Activated T-helper 17 cell treated with anti-CD3 and anti-CD28 coated beads, Interleukin-2, amount 50 U/mL, for 72 hours (primary cell): ENCODE measurements at regions not wholly inside any gene's neighbourhood (a gene's known extent, or its start where the extent isn't known, plus 50 kb on each side); places are given as distances from the start of the nearest gene placed in this dataset.

Experiments used
- ATAC-seq: fragments of 150-1000 bp; cut with Tn5 transposase; replicated peaks from 2 replicates; pipeline ENCODE4 v1.10.0; 2021; ENCODE audit warnings: mild to moderate bottlenecking, moderate library complexity
- H3K27ac Mint-ChIP-seq: one replicate; pipeline ENCODE4 v1.8.0; 2022; ENCODE audit warnings: mixed read lengths
- H3K27me3 Mint-ChIP-seq: one replicate; pipeline ENCODE4 v1.8.0; 2022; ENCODE audit warnings: mixed read lengths
- H3K36me3 Mint-ChIP-seq: one replicate; pipeline ENCODE4 v1.8.0; 2022; ENCODE audit warnings: low read depth, mild to moderate bottlenecking, mixed read lengths
- H3K4me1 Mint-ChIP-seq: one replicate; pipeline ENCODE4 v1.8.0; 2022; ENCODE audit warnings: mixed read lengths
- H3K4me3 Mint-ChIP-seq: one replicate; pipeline ENCODE4 v1.8.0; 2022; ENCODE audit warnings: mild to moderate bottlenecking, mixed read lengths
- H3K9me3 Mint-ChIP-seq: one replicate; pipeline ENCODE4 v1.8.0; 2022; ENCODE audit warnings: mixed read lengths

- Mint-ChIP-seq H3K9me3 (no peaks in the 10 kb centered on the region), H3K27ac (no peak overlapping the region), H3K4me3 (no peak overlapping the region)
Observed at GRCh38 chr1:116855773-116856201, 53.9 kb upstream of the PTGFRN start.

GRCh38 chr1:116856312-116856711, 53.4 kb upstream of the PTGFRN start:
- no peak for ATAC-seq
- Mint-ChIP-seq H3K27me3 (no peaks in the 10 kb centered on the region), H3K4me3 (no peak overlapping the region)

More at GRCh38 chr1:116855773-116856201, 53.9 kb upstream of the PTGFRN start:
- Mint-ChIP-seq H3K4me1 (peaks cover 18% of the 10 kb centered on the region), H3K36me3 (no peaks in the 10 kb centered on the region), H3K27me3 (no peaks in the 10 kb centered on the region)
- no peak for ATAC-seq

GRCh38 chr1:116857092-116857491, 52.6 kb upstream of the PTGFRN start:
- no peak for ATAC-seq
- H3K9me3 Mint-ChIP-seq, result no peaks in the 10 kb centered on the region
- H3K27ac Mint-ChIP-seq, result no peak overlapping the region
- H3K36me3 Mint-ChIP-seq, result no peaks in the 10 kb centered on the region
- H3K4me1 Mint-ChIP-seq, result peaks cover 18% of the 10 kb centered on the region
- no peaks in the 10 kb centered on the region for H3K27me3 Mint-ChIP-seq
- H3K4me3 Mint-ChIP-seq, result no peak overlapping the region

More at GRCh38 chr1:116856312-116856711, 53.4 kb upstream of the PTGFRN start:
- Mint-ChIP-seq H3K36me3 (no peaks in the 10 kb centered on the region), H3K9me3 (no peaks in the 10 kb centered on the region), H3K27ac (no peak overlapping the region), H3K4me1 (peaks cover 18% of the 10 kb centered on the region)
